ENCODE measurements at regions not wholly inside any gene's neighbourhood (a gene's known extent, or its start where the extent isn't known, plus 50 kb on each side); places are given as distances from the start of the nearest gene placed in this dataset.
A peak's percentile ranks its signal among the peaks of the same experiment; 100 is the strongest.

DNA sequence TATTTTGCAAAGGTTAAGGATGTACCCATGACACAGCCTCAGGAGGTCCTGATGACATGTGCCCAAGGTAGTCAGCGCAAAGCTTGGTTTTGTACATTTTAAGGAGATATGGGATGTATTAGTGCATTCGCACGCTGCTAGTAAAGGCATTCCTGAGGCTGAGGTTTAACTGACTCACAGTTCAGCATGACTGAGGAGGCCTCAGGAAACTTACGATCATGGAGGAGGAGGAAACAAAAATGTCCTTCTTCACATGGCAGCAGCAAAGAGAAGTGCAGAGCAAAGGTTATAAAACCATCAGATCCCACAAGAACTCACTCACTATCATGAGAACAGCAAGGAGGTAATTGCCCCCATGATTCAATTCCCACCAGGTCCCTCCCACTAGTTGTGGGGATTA lies 1017.4 kb downstream of the EFNB2 start:
- DNase-seq (ENCODE audit: low read depth in 4 of 4, low spot score in 3 of 4) = no peak

DNA sequence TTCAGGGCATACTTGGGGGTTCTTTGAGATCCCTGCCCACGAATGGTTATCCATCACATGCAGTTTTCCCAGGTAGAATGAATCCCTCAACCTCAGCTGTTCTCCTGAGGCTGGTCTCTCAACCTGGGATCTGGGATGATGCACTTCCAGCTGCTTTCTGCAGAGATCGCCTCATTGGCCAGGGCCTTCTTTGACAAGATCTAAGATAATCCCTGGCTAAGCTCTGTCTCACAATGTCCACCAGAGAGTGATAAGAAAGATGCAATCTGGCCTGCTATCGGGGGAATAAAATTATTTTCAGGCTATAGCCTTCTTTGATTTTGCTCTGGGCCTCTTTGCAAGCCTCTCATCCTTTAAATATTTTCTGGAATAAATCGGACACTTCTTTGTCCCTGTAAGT lies 1021.1 kb downstream of the EFNB2 start:
- no peak for DNase-seq (ENCODE audit: low read depth in 4 of 4, low spot score in 3 of 4)

- no peak for DNase-seq (ENCODE audit: low read depth in 4 of 4, low spot score in 3 of 4)
Measured at GRCh38 chr13:105513448-105513847, 1022.0 kb downstream of the EFNB2 start.

DNA sequence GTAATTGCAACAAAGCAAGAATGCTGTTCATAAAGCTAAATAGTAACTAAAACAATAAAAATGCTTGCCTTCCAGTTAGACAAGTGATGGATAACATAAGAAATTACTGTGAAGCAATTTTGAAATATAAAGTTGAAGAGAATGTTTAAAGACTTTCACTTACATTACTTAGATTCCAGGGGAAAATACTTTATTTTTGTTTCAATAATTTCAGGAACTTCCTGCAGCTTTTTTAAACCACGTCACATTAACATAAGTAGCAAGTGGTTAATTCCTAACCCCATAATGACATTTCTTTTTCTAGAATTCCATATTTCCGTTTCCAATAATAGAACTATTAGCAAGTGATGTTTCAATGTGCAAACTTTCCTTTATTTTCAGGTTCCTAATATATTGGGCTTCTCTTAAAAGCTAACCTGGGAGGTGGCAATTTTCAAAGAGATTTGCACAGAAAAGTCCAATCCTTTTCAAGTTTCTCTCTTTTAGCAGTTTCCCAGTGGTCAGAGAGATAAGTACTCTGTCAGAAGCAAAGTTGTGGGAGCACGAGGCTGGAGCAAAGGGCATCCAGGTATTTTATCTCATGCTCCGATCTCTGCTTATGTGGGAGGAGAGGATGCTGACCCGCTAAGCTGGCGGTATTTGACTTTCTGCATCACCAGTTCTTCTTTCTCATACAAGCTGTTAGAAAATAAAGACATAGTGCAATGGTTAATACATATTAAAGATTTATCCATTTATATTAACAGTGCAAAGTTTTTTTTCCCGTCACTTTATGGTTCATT lies 1025.3 kb downstream of the EFNB2 start:
- peak in 1 of 4 donors; percentile 16 for DNase-seq (ENCODE audit: low read depth in 4 of 4, low spot score in 3 of 4)

- DNase-seq (ENCODE audit: low read depth in 4 of 4, low spot score in 3 of 4) = no peak
Measured at GRCh38 chr13:105506463-105506862, 1029.0 kb downstream of the EFNB2 start.

DNA sequence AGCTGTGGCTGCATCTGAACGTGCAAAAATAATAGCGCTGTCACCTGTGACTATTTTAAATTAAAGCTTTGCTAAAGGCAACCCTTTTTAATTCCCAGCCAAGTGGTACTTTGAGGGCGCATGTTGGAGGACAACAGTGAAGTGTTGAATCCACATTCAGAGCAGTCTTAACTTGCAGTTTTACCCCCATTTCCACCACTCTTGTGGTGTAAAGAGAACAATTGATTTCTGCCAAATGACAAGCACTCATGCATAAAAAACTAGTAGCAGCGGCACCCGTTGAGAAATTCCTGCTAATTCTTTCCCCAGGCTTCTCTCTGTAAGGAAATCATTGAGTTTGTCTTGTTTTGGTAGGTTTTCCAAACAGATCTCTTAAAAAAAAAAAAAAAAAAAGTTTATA lies 1033.3 kb downstream of the EFNB2 start:
- DNase-seq (ENCODE audit: low read depth in 4 of 4, low spot score in 3 of 4) = no peak

- no peak for DNase-seq (ENCODE audit: low read depth in 4 of 4, low spot score in 3 of 4)
Measured at GRCh38 chr13:105497597-105497996, 1037.9 kb downstream of the EFNB2 start.

- no peak for DNase-seq (ENCODE audit: low read depth in 4 of 4, low spot score in 3 of 4)
Measured at GRCh38 chr13:105492216-105492615, 1043.2 kb downstream of the EFNB2 start.

- no peak for DNase-seq (ENCODE audit: low read depth in 4 of 4, low spot score in 3 of 4)
Measured at GRCh38 chr13:105491345-105491744, 1044.1 kb downstream of the EFNB2 start.

- DNase-seq (ENCODE audit: low read depth in 4 of 4, low spot score in 3 of 4) = no peak
Measured at GRCh38 chr13:105485081-105485480, 1050.4 kb downstream of the EFNB2 start.

DNA sequence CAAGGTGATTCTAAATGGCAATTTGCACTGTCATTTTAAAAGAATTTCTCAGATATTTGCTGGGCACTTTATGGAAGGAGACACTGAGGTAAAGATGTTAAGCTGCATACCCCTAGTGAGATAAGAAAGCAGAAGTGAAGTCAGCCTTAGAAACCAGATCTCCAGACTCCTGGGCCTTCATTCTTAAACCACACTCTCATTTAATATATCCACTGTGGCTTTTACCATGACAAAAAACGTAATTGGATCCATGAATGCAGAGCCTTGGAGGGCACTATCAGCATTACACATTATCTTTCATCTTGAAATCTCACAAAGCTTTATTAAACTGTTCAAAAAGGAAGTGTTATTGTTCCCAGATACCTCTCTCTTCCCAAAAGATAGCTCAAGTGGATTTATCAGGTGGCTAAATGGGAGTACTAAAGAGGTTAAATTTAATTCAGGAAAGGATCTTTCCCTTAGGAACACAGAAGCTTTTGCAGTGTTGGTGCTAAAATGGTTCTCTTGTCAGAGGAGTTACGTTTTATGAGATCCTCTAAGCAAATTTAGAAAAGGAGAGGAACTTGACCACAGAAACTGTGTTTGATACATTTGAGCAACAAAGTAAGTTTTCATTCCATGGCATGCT lies 1060.4 kb downstream of the EFNB2 start:
- no peak for DNase-seq (ENCODE audit: low read depth in 4 of 4, low spot score in 3 of 4)

DNA sequence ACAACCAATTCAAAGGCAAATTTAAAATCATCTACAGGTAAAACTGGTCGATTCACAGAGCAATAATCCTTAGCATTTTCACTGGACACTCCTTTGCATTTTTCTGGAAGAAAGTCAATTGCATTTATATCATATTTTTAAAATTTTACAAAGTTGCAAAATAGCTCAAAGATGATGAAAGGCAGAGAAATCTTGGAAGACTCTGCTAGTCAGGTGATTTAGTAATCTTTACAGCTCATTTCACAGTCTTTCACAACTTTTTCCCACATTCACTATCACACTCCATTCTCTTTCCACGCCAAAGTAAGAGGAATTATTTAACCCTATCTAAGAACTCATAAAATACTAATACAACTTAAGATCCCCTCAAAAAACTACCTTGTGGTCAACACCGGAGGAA lies 1063.8 kb downstream of the EFNB2 start:
- no peak for DNase-seq (ENCODE audit: low read depth in 4 of 4, low spot score in 3 of 4)

- no peak for DNase-seq (ENCODE audit: low read depth in 4 of 4, low spot score in 3 of 4)
Measured at GRCh38 chr13:105466376-105466775, 1069.1 kb downstream of the EFNB2 start.

GRCh38 chr13:105465745-105466144 lies 1069.7 kb downstream of the EFNB2 start, which contains the start of gene DAOA:
DAOA (plus strand) TSS chr13:105466045.
- no peak for DNase-seq (ENCODE audit: low read depth in 4 of 4, low spot score in 3 of 4)

GRCh38 chr13:105465251-105465650 lies 1070.2 kb downstream of the EFNB2 start:
- DNase-seq (ENCODE audit: low read depth in 4 of 4, low spot score in 3 of 4) = no peak

- no peak for DNase-seq (ENCODE audit: low read depth in 4 of 4, low spot score in 3 of 4)
Measured at GRCh38 chr13:105464249-105464648, 1071.2 kb downstream of the EFNB2 start.

DNA sequence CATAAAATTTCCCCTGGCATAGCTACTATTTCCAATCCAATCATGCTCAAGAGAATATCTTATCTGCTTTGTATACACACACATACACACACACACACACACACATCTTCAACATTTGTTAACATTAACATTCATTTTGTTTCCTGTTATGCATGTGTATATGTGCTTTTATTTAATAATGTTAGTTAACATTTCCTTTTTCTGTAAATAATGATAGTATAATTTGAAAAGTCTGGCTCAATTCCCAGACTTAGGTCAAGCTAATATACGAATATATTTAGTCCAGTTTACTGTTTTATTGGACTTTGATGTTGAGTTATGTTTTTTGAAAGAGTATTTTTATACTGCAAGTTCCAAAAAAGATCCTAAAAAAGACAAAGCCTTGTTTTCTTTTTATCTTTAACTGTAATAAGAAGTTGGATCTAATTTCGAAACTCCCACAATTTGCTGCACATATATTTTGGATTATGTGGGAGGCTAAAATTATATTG lies 1072.4 kb downstream of the EFNB2 start:
- peak; percentile 44 to 78 (median 61) for DNase-seq (ENCODE audit: low read depth in 4 of 4, low spot score in 3 of 4)

GRCh38 chr13:105462098-105462497 lies 1073.4 kb downstream of the EFNB2 start:
- no peak for DNase-seq (ENCODE audit: low read depth in 4 of 4, low spot score in 3 of 4)

- DNase-seq (ENCODE audit: low read depth in 4 of 4, low spot score in 3 of 4) = no peak
Measured at GRCh38 chr13:105452895-105453294, 1082.6 kb downstream of the EFNB2 start.

GRCh38 chr13:105450784-105451183 lies 1084.7 kb downstream of the EFNB2 start:
- DNase-seq (ENCODE audit: low read depth in 4 of 4, low spot score in 3 of 4) = no peak

DNA sequence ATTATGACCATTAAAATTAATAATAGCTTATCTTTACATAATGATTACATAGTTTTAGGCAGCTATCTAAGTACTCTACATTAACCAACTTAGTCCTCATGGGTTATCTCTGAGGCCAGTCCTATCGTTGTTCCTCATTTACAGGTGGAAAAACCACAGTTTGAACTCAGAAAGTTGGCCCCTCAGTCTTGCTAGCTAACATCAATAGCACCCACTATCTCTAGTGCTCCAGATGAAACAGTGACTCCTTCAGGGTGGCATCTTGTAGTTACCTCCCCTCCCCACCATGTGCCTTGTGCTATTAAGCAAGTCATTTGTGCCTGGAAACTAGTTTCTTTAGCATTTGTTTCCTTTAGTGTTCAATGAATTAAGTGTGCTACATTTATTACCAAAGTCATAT lies 1086.7 kb downstream of the EFNB2 start:
- no peak for DNase-seq (ENCODE audit: low read depth in 4 of 4, low spot score in 3 of 4)

DNA sequence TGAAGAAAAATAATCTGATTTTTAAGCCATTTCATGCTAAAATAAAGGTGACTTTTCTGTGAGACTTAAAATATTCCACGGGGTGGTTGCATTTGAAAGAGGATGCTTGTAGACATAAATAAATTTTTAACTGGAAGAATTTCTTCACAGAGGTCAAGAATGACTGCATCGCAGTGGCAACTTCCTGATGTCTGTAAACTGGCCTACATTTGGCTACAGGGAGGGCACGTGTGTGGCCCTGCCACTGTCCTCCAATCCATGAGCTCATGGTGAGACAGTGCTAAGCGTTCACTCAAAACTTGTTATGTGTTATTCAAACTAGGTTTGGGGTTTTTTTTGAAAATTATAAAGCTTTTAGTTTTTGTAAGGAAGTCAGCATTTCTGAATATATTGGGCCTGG lies 1089.3 kb downstream of the EFNB2 start:
- no peak for DNase-seq (ENCODE audit: low read depth in 4 of 4, low spot score in 3 of 4)
